NOMO-1 treated with DMSO at 0.1 percent for 48 hours (cell line): ENCODE measurements at regions not wholly inside any gene's neighbourhood (a gene's known extent, or its start where the extent isn't known, plus 50 kb on each side); places are given as distances from the start of the nearest gene placed in this dataset.
"Not testable (repeated sequence)": the region's sequence is repeated elsewhere in the genome, so short reads cannot be mapped to it uniquely, and the experiment has no call there.

Experiments
- DNase-seq: peaks from one replicate; lab custom pipeline; 2025; ENCODE audit not compliant: unreplicated experiment; lab: John Stamatoyannopoulos, UW

GRCh38 chr10:56109454-56109853 lies 251.6 kb downstream of the ZWINT start:
- DNase-seq, result no peak

GRCh38 chr10:56104923-56105322 lies 256.1 kb downstream of the ZWINT start:
- DNase-seq, result no peak

- no peak for DNase-seq
These were observed 256.6 kb downstream of the ZWINT start for GRCh38 chr10:56104487-56104886.

GRCh38 chr10:56096226-56096517 lies 264.9 kb downstream of the ZWINT start:
- no peak for DNase-seq

GRCh38 chr10:56095506-56096225 lies 265.4 kb downstream of the ZWINT start:
- DNase-seq, result no peak

GRCh38 chr10:56093645-56094044 lies 267.4 kb downstream of the ZWINT start:
- not testable (repeated sequence) for DNase-seq

GRCh38 chr10:56091872-56092271 lies 269.2 kb downstream of the ZWINT start:
- DNase-seq, result no peak

GRCh38 chr10:56090914-56091540 lies 270.0 kb downstream of the ZWINT start:
- DNase-seq, result no peak

GRCh38 chr10:56085406-56086122 lies 275.5 kb downstream of the ZWINT start:
- no peak for DNase-seq

GRCh38 chr10:56082169-56082568 lies 278.9 kb downstream of the ZWINT start:
- DNase-seq, result no peak

- DNase-seq, result no peak
These were observed 292.4 kb downstream of the ZWINT start for GRCh38 chr10:56068473-56069263.

GRCh38 chr10:56068040-56068439 lies 293.0 kb downstream of the ZWINT start:
- no peak for DNase-seq

GRCh38 chr10:56063642-56064041 lies 297.4 kb downstream of the ZWINT start:
- no peak for DNase-seq

GRCh38 chr10:56057860-56058259 lies 303.2 kb downstream of the ZWINT start:
- DNase-seq, result no peak

GRCh38 chr10:56035489-56035888 lies 325.6 kb downstream of the ZWINT start:
- no peak for DNase-seq

- no peak for DNase-seq
These were observed 332.5 kb downstream of the ZWINT start for GRCh38 chr10:56028298-56029132.

GRCh38 chr10:56012101-56012500 lies 349.0 kb downstream of the ZWINT start:
- no peak for DNase-seq

GRCh38 chr10:56003555-56003954 lies 357.5 kb downstream of the ZWINT start:
- no peak for DNase-seq

- DNase-seq, result no peak
These were observed 371.9 kb downstream of the ZWINT start for GRCh38 chr10:55989188-55989587.

GRCh38 chr10:55979203-55979602 lies 381.9 kb downstream of the ZWINT start:
- DNase-seq, result no peak

GRCh38 chr10:55966101-55966500 lies 395.0 kb downstream of the ZWINT start:
- DNase-seq, result no peak
